ENCODE measurements at regions not wholly inside any gene's neighbourhood (a gene's known extent, or its start where the extent isn't known, plus 50 kb on each side); places are given as distances from the start of the nearest gene placed in this dataset.

DNA sequence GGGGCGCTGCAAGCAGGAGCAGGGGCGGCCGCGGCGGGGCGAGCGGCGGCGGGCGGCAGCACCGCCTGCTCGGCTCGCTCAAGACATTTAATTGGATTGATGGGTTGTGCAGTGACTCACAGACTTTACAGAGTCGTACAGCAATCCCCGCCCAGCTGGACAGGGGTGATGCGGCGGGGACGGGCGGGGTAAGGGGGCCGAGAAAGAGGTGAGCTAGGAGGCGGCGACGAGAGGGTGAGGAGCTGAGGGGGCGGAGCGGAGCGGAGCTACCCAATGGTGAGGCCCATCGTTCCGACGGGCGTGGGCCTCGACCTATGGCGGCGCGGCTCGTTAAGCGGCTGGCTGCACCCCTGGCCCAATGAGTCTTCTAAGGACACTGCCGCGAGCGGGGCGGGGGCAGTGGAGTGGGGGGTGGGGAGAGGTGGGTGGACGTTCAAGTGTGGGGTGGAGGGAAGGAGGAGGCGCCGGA lies 97.1 kb upstream of the SERTAD2 start:
- TF ChIP-seq, protein P1, sequence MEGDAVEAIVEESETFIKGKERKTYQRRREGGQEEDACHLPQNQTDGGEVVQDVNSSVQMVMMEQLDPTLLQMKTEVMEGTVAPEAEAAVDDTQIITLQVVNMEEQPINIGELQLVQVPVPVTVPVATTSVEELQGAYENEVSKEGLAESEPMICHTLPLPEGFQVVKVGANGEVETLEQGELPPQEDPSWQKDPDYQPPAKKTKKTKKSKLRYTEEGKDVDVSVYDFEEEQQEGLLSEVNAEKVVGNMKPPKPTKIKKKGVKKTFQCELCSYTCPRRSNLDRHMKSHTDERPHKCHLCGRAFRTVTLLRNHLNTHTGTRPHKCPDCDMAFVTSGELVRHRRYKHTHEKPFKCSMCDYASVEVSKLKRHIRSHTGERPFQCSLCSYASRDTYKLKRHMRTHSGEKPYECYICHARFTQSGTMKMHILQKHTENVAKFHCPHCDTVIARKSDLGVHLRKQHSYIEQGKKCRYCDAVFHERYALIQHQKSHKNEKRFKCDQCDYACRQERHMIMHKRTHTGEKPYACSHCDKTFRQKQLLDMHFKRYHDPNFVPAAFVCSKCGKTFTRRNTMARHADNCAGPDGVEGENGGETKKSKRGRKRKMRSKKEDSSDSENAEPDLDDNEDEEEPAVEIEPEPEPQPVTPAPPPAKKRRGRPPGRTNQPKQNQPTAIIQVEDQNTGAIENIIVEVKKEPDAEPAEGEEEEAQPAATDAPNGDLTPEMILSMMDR (IDR thresholded peaks at IDR 0.05): peak in 1 of 6 experiments; percentile 31
- peak; percentile 98 to 100 for TF ChIP-seq POLR2A (IDR thresholded peaks at IDR 0.05)
